GM04503 (cell line): ENCODE measurements at regions not wholly inside any gene's neighbourhood (a gene's known extent, or its start where the extent isn't known, plus 50 kb on each side); places are given as distances from the start of the nearest gene placed in this dataset.
"Not testable (repeated sequence)": the region's sequence is repeated elsewhere in the genome, so short reads cannot be mapped to it uniquely, and the experiment has no call there.

Experiments used
- DNase-seq: peaks from one replicate; pipeline ENCODE4 v3.0.0-alpha.2; 2012; ENCODE audit warnings: low read depth

DNA sequence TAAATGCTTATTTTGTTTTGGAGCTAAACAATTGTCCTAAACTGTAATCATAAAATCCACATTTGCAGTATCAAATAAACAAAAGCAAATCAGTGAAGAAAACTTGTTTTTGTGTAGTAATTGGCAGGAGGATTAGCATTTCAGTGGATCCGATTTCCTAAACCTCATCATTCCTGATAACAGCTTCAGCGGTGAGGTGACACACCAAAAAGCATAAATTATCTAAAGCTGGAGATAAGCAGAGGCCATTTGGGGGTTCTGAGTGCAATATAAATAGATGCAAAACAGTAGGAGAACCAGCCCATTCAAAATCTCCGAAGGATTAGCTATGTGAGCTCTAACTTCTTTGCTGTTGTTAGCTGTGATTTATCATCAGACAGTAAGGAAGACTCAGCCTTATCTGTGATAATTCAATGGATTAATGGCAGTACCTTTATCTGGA is 235.8 kb downstream of the EPHA7 start:
- no peak for DNase-seq

DNA sequence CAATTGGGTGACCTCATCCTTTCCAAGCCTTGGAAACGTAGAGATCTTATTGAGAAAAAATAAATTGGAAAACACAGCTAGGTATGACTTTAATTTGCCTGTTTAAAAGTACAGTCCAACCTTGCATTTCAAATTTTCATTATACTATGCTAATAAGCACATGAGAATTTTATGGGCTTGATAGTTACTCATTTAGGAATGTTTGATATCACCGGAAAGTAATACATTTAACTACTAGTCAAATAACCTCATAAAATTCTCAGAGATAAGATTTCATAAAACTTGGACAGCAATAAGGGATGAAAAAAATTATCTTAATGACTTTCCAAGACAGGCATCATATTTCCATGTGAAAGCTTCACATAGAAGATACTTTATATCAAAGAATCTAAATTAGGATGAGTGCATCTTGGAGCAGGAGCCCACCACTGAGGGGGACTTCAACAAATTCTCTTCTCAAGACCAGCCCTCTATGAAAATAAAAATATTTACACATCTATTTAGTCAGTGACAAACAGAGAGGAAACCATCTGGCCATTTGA is 236.3 kb downstream of the EPHA7 start:
- no peak for DNase-seq

DNA sequence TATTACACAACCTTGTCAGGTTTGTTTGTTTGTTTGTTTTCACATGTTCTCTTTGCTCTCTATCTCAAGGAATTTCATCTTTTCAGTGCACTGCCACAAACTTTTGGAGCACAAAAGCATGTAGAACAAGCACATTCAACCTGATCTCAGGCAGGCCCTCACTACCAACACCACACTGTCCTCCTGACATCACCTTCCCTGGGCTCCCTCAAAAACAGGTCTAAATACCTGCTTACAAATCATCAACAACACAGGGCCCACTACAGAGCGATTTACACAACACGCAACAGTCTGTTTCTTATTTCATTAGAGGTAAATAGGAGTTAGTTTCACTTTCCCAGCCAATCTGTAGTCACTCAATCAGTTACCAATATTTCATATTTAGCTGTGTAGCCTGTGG is 241.4 kb downstream of the EPHA7 start:
- no peak for DNase-seq

DNA sequence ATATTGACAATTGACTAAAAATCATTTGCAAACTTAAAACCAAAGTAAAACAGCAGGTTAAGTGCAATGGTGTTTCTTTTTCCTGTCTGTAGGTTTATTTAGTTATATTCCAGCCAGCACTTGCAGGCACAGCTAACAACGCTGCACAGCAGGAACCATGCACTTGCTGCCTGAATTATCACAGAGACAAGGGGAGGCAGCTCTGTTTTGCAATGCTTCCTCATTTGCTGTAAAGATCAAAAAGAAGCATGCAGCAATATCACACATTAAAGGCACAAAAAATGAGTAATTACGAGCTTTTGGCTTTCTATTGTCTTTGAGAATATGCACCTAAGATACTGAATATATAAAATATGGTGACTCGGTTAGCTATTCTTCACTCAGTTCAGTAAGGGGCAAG is 241.9 kb downstream of the EPHA7 start:
- no peak for DNase-seq

GRCh38 chr6:93176070-93176469 is 243.3 kb downstream of the EPHA7 start:
- DNase-seq: no peak

DNA sequence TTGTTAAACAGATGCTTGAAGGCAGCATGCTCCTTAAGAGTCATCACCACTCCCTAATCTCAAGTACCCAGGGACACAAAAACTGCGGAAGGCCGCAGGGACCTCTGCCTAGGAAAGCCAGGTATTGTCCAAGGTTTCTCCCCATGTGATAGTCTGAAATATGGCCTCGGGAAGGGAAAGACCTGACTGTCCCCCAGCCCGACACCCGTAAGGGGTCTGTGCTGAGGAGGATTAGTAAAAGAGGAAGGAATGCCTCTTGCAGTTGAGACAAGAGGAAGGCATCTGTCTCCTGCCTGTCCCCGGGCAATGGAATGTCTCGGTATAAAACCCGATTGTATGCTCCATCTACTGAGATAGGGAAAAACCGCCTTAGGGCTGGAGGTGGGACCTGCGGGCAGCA is 245.8 kb downstream of the EPHA7 start:
- not testable (repeated sequence) for DNase-seq

DNA sequence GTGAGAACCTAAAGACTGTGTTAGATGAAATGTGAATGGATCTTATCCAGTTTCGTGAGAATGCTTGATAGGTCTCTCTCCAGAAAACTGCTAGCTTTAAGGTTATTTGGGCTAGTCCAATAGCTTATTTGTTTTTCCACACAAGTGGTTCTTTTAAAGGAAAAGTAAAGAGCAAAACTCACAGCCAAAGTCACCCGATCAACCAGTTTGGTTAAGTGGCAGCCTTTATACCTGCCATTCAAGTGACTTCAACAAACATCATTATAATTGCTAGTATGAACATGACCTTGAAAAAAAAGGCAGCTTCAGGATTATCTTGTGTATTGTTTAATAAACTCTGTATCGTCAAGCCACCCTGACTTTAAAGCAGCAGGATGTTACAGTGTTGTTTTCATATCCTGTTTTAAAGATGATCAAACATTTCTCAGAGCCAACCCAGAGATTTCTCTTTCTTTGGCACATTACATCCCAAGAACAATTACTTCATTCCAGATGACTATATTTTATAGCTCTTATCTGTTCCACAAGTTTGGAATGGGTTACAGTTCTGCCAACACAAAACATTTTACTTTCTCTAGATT is 253.4 kb downstream of the EPHA7 start:
- DNase-seq: no peak

- DNase-seq: no peak
Measured at GRCh38 chr6:93164781-93165180, 254.6 kb downstream of the EPHA7 start.

DNA sequence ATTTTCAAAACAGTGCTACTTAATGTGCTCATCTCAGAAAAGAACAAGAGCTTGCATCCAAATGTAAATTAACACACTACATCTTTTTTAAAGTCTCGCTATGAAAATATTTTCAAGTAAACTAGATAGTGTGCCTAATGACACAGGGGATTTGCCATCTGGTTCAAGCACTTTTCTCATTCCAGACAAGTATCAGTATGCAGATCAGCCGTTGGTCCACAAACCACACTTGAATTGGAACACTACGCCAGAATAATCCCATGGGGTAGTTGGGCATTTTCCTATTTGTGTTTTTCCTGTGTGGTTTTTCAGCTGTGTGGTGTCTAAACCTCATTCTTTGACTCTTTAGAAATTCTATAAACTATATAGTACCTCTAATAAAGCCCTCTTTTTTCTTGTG is 256.2 kb downstream of the EPHA7 start:
- no peak for DNase-seq

- no peak for DNase-seq
Measured at GRCh38 chr6:93139408-93140081, 279.8 kb downstream of the EPHA7 start.

GRCh38 chr6:93136111-93136510 is 283.2 kb downstream of the EPHA7 start:
- DNase-seq: no peak

GRCh38 chr6:93124006-93124632 is 295.2 kb downstream of the EPHA7 start:
- DNase-seq: no peak

GRCh38 chr6:93123585-93123984 is 295.8 kb downstream of the EPHA7 start:
- no peak for DNase-seq

- DNase-seq: no peak
Measured at GRCh38 chr6:93120154-93120742, 299.1 kb downstream of the EPHA7 start.

DNA sequence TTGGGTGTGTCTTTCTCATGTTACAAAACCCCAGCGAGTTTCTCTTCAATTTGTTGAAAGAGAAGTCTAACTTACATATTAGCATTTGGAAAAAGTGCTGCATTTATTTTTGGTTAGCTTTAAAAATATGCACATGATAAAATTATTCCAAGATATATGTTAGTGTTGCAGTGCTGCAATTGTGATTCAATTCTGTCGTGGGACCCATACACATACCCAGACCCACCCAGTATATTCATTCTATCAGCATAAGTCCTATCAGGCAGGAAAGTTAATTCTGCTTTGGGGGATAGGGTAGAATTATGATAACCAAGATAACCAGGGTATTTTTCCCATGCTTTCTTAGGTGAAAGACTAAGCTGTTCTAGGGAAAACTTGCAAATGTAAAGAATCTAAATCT is 313.5 kb downstream of the EPHA7 start:
- no peak for DNase-seq

DNA sequence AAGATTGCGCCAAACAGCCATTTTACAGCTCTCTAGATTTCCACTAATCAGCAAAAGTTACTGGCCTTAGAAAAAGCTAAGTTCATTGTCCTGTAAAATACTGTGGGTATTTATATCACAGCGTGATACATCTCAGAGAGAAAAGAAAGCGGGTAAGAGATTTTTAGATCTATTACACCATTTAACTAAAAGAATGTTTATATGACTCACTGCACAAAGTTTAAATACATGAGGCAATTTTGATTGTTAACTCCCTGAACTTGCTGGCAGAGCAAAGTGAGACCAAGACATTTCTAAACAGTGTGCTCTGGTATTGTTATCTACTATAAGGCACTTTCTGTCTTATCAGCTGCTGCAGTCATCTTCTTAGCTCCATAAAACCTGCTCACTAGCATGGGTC is 314.3 kb downstream of the EPHA7 start:
- DNase-seq: no peak

DNA sequence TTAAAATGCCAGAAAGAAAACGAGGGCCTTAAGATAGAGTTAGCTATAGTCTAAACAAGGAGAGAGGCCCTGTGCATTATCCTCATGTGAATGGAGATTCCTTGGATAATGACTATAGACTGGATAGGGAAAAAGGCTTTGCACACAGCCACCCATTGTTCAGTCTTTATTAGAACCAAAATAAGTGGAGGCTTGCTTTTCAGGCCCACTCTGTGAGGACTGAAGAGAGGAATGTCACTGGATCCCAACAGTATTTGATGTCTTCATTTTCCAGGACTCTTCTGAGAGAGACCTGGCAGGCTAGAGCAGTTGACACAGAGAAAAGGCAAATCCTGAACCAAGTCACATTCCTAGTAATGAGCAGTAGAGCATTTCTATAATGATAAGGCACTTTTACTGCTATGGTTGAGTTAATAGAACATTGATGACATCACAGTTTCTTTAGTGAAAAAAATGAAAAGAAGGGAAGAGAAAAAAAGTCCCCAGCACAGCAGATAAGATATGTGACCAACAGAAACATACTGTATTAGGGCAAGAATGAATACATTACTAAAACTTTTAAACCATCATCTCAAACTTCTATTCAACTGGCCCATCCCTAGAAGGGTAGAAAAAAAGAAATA is 315.1 kb downstream of the EPHA7 start:
- no peak for DNase-seq

DNA sequence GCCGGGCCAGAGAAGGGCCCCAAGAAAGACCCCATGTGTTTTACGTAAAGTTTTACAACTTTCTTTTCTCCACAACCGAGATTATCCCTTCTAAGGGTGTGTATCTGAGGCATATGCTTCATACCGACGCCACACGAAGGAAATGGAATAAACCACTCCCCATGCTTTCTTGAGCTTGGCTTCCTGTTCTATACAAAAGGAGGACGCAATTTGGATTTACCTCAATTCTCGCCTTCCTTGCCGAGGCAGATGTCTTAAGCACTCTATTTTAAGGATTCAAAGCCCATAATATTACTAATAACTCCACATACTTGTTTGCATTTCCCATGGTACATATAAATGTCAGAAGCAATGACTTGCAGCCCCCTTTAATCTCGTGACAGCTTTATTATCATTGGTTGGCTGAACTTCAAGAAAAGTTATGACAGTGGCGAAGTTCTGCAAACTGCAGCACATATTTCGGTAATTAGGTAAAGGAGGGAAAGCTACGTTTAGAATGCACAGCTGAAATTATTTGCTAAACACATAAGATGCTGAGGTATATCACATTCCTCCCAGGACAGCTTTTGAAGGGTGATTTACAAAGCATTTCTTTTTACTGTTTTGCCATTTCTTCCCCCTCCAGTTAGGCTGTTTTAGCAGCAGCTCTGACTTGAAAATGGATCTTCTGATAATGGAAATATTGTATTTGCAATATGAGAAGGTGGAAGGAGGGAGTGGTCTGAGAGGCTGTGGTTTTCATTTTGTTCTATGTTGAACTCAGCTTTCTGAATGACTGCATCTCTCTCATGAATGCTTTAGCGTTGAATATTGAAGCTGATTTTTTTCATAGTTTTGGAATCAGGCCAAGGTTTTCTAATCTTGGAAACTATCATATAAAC is 330.5 kb downstream of the EPHA7 start:
- DNase-seq: no peak

DNA sequence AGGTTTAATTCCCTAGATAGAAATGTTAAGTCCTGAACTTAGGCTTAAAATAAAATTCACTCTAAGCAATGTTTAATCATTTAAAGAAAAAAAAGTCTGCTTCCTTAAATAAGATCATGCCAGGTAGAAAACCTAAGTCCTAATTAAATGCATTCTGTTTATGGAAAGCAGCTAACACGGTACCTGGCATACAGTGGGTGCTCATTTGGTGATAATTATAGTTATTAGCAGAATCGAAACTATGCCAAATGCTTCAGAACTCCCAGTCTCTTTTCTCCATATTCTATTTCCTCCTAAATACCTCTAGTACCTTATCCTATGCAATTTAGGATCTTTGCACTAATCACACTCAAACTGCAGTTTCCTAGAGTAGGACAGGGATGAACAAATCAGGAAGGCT is 331.8 kb downstream of the EPHA7 start:
- no peak for DNase-seq

GRCh38 chr6:93086351-93086750 is 333.0 kb downstream of the EPHA7 start:
- DNase-seq: no peak
